Cardiac fibroblast (primary cell): ENCODE measurements at regions not wholly inside any gene's neighbourhood (a gene's known extent, or its start where the extent isn't known, plus 50 kb on each side); places are given as distances from the start of the nearest gene placed in this dataset.

ENCODE experiments used
- DNase-seq, 2 donors: peaks; one replicate each; pipeline versions ENCODE4 v3.0.0 to v3.0.0-alpha.2; 2010; ENCODE audit warnings: low read depth in 2 of 2
- H3K4me3 ChIP-seq, 2 donors: replicated peaks in 1 of 2; 1 replicate in 1 of 2; 2 replicates in 1 of 2; pipeline ENCODE4 v1.5.1; 2011; ENCODE audit warnings: low read depth in 2 of 2, low read length in 2 of 2, mild to moderate bottlenecking in 2 of 2, moderate library complexity in 1 of 2
- CTCF ChIP-seq: IDR thresholded peaks from one replicate; pipeline ENCODE4 v1.5.1; 2011; ENCODE audit warnings: low read depth, mild to moderate bottlenecking, low read length, inconsistent platforms

- no peak for TF ChIP-seq CTCF
- no peak overlapping the region for H3K4me3 ChIP-seq
- no peak for DNase-seq
Observed at GRCh38 chr6:105850261-105851112, 235.6 kb upstream of the PRDM1 start.

- DNase-seq, result peak in 1 of 2 donors; percentile 6
- TF ChIP-seq CTCF, result no peak
- no peak overlapping the region for H3K4me3 ChIP-seq
Observed at GRCh38 chr6:105849746-105850145, 236.4 kb upstream of the PRDM1 start.

- no peak for DNase-seq
- H3K4me3 ChIP-seq, result no peak overlapping the region
- no peak for TF ChIP-seq CTCF
Observed at GRCh38 chr6:105847433-105847832, 238.7 kb upstream of the PRDM1 start.

- H3K4me3 ChIP-seq, result no peak overlapping the region
- no peak for TF ChIP-seq CTCF
- peak; percentile 3 to 22 for DNase-seq
Observed at GRCh38 chr6:105844275-105844883, 241.8 kb upstream of the PRDM1 start.

- TF ChIP-seq CTCF, result no peak
- no peak for DNase-seq
- H3K4me3 ChIP-seq, result no peak overlapping the region
Observed at GRCh38 chr6:105839266-105839665, 246.9 kb upstream of the PRDM1 start.

- H3K4me3 ChIP-seq, result no peak overlapping the region
- no peak for DNase-seq
- TF ChIP-seq CTCF, result no peak
Observed at GRCh38 chr6:105838171-105838570, 248.0 kb upstream of the PRDM1 start.
